IMR-90 (cell line): ENCODE measurements at regions not wholly inside any gene's neighbourhood (a gene's known extent, or its start where the extent isn't known, plus 50 kb on each side); places are given as distances from the start of the nearest gene placed in this dataset.

ENCODE experiments used
- ATAC-seq: fragments of 200-7000 bp; cut with Tn5 transposase; 2 replicates; pipeline ENCODE4 v1.9.1; 2020; ENCODE audit warnings: low read depth, mild to moderate bottlenecking, moderate library complexity
- BruUV-seq: library from RNA; stranded (reverse); fragments of 400-500 nt; replicated peaks from 2 replicates; lab custom pipeline; 2021; lab: Mats Ljungman, UMichigan
- CTCF ChIA-PET: fragments of 300-600 bp; formaldehyde crosslinking; extraction: SDS; loops from one replicate; lab custom pipeline; 2021; ENCODE audit warnings: antibody characterized with exemption; lab: Yijun Ruan, JAX
- POLR2A ChIA-PET: fragments of 300-600 bp; sonication (Branson Sonifier 250); formaldehyde crosslinking; loops from one replicate; lab custom pipeline; 2022; ENCODE audit warnings: antibody characterized with exemption; ENCODE audit not compliant: unreplicated experiment; lab: Charles Lee
- DNase-seq: peaks from one replicate; pipeline ENCODE4 v3.0.0; 2013
- H2AFZ ChIP-seq: replicated peaks from 2 replicates; pipeline ENCODE3; 2013; ENCODE audit warnings: low read length, mild to moderate bottlenecking; ENCODE audit not compliant: poor library complexity
- H2AK5ac ChIP-seq: 2 replicates; pipeline ENCODE4 v1.6.1; 2013; ENCODE audit warnings: low read depth, low read length, inconsistent platforms
- H2AK9ac ChIP-seq: replicated peaks from 2 replicates; pipeline ENCODE3; 2013; ENCODE audit warnings: mild to moderate bottlenecking, low read depth, low read length, moderate library complexity; ENCODE audit not compliant: poor library complexity
- H2BK120ac ChIP-seq: 2 replicates; pipeline ENCODE4 v1.6.1; 2013; ENCODE audit warnings: low read depth, low read length, inconsistent platforms
- H2BK15ac ChIP-seq: 3 replicates; pipeline ENCODE4 v1.6.1; 2013; ENCODE audit warnings: low read depth, low read length, inconsistent platforms
- H2BK20ac ChIP-seq: 2 replicates; pipeline ENCODE4 v1.6.1; 2013; ENCODE audit warnings: low read depth, mild to moderate bottlenecking, inconsistent platforms, low read length, moderate library complexity
- H2BK5ac ChIP-seq: 2 replicates; pipeline ENCODE4 v1.6.1; 2013; ENCODE audit warnings: mild to moderate bottlenecking, low read depth, low read length, inconsistent platforms; ENCODE audit not compliant: poor library complexity, severe bottlenecking
- H3K14ac ChIP-seq: replicated peaks from 2 replicates; pipeline ENCODE4 v1.6.1; 2013; ENCODE audit warnings: low read depth, low read length, inconsistent platforms
- H3K18ac ChIP-seq: 2 replicates; pipeline ENCODE4 v1.6.1; 2013; ENCODE audit warnings: low read depth, low read length, control low read depth
- H3K23ac ChIP-seq: 2 replicates; pipeline ENCODE4 v1.6.1; 2013; ENCODE audit warnings: low read depth, low read length, inconsistent platforms
- H3K27ac ChIP-seq: 2 replicates; pipeline ENCODE4 v1.5.1; 2013; ENCODE audit warnings: mild to moderate bottlenecking, control low read depth, low read length; ENCODE audit not compliant: insufficient read depth
- H3K27me3 ChIP-seq: 2 replicates; pipeline ENCODE4 v1.6.1; 2013; ENCODE audit warnings: low read length; ENCODE audit not compliant: control insufficient read depth, insufficient read depth
- H3K36me3 ChIP-seq: 2 replicates; pipeline ENCODE4 v1.6.1; 2013; ENCODE audit warnings: low read length, mixed read lengths; ENCODE audit not compliant: control insufficient read depth, insufficient read depth
- H3K4ac ChIP-seq: 2 replicates; pipeline ENCODE4 v1.6.1; 2013; ENCODE audit warnings: low read depth, low read length, inconsistent platforms
- H3K4me1 ChIP-seq: 2 replicates; pipeline ENCODE4 v1.6.1; 2013; ENCODE audit warnings: low read length, mixed read lengths; ENCODE audit not compliant: control insufficient read depth, insufficient read depth
- H3K4me2 ChIP-seq: 2 replicates; pipeline ENCODE4 v1.6.1; 2013; ENCODE audit warnings: low read depth, mild to moderate bottlenecking, control low read depth, low read length, moderate library complexity
- H3K4me3 ChIP-seq: 2 replicates; pipeline ENCODE4 v1.5.1; 2013; ENCODE audit warnings: low read depth, mild to moderate bottlenecking, control low read depth, low read length, moderate library complexity; ENCODE audit not compliant: insufficient read depth
- H3K56ac ChIP-seq: 2 replicates; pipeline ENCODE4 v1.6.1; 2013; ENCODE audit warnings: low read length, inconsistent platforms; ENCODE audit not compliant: insufficient read depth; ENCODE audit errors: extremely low read depth
- H3K79me1 ChIP-seq, 2 experiments: 2 replicates each; pipeline ENCODE4 v1.6.1; 2013; ENCODE audit warnings: low read length in 2 of 2, inconsistent platforms in 1 of 2, low read depth in 1 of 2
- H3K9ac ChIP-seq: 2 replicates; pipeline ENCODE4 v1.6.1; 2013; ENCODE audit warnings: low read depth, low read length, control low read depth
- H3K9me1 ChIP-seq: 2 replicates; pipeline ENCODE4 v1.6.1; 2013; ENCODE audit warnings: low read length, inconsistent platforms; ENCODE audit not compliant: insufficient read depth
- H3K9me3 ChIP-seq: 2 replicates; pipeline ENCODE4 v1.6.1; 2013; ENCODE audit warnings: low read length; ENCODE audit not compliant: control insufficient read depth, insufficient read depth
- H4K20me1 ChIP-seq: 2 replicates; pipeline ENCODE4 v1.6.1; 2013; ENCODE audit warnings: low read length, inconsistent platforms; ENCODE audit not compliant: insufficient read depth
- H4K5ac ChIP-seq: 2 replicates; pipeline ENCODE4 v1.6.1; 2013; ENCODE audit warnings: mild to moderate bottlenecking, low read depth, low read length, control low read depth
- H4K8ac ChIP-seq, 2 experiments: 2 replicates each; pipeline ENCODE4 v1.6.1; 2013; ENCODE audit warnings: low read depth in 2 of 2, low read length in 2 of 2, control low read depth in 1 of 2, inconsistent platforms in 1 of 2
- H4K91ac ChIP-seq: 2 replicates; pipeline ENCODE4 v1.6.1; 2013; ENCODE audit warnings: low read depth, low read length, inconsistent platforms; ENCODE audit not compliant: insufficient read depth
- CEBPB ChIP-seq: IDR thresholded peaks from 2 replicates; pipeline ENCODE4 v1.6.1; 2012; ENCODE audit warnings: low read depth, low read length, improper control_type of control experiment
- CTCF ChIP-seq: conservative IDR thresholded peaks from 2 replicates; pipeline ENCODE4 v1.5.1; 2012; ENCODE audit warnings: mild to moderate bottlenecking, low read depth, low read length, improper control_type of control experiment
- ELK1 ChIP-seq: fragments of 150-350 bp; IDR thresholded peaks from 2 replicates; pipeline ENCODE4 v1.6.1; 2016; ENCODE audit warnings: low read depth, mild to moderate bottlenecking, low read length, moderate library complexity, borderline replicate concordance
- FOS ChIP-seq: fragments of 150-350 bp; IDR thresholded peaks from 2 replicates; pipeline ENCODE4 v1.6.1; 2016; ENCODE audit warnings: low read depth, low read length
- MAFK ChIP-seq: IDR thresholded peaks from 2 replicates; pipeline ENCODE4 v1.6.1; 2012; ENCODE audit warnings: low read depth, low read length, improper control_type of control experiment
- MAZ ChIP-seq: IDR thresholded peaks from 2 replicates; pipeline ENCODE4 v1.6.1; 2012; ENCODE audit warnings: low read depth, mild to moderate bottlenecking, low read length, improper control_type of control experiment, moderate library complexity, borderline replicate concordance
- MXI1 ChIP-seq: IDR thresholded peaks from 2 replicates; pipeline ENCODE4 v1.6.1; 2012; ENCODE audit warnings: low read depth, mild to moderate bottlenecking, low read length, moderate library complexity, borderline replicate concordance
- NFE2L2 ChIP-seq: fragments of 150-350 bp; IDR thresholded peaks from 2 replicates; pipeline ENCODE4 v1.6.1; 2016; ENCODE audit warnings: low read depth, mild to moderate bottlenecking, low read length
- POLR2A ChIP-seq: IDR thresholded peaks from 2 replicates; pipeline ENCODE4 v1.6.1; 2012; ENCODE audit warnings: mild to moderate bottlenecking, low read depth, low read length
- RAD21 ChIP-seq: IDR thresholded peaks from 2 replicates; pipeline ENCODE4 v1.6.1; 2012; ENCODE audit warnings: low read length, improper control_type of control experiment
- RCOR1 ChIP-seq: IDR thresholded peaks from 2 replicates; pipeline ENCODE4 v1.6.1; 2012; ENCODE audit warnings: mild to moderate bottlenecking, low read length, improper control_type of control experiment; ENCODE audit not compliant: insufficient replicate concordance
- RFX5 ChIP-seq: IDR thresholded peaks from 2 replicates; pipeline ENCODE4 v1.8.0; 2012; ENCODE audit warnings: low read depth, mild to moderate bottlenecking, low read length, moderate library complexity
- SMC3 ChIP-seq: fragments of 150-350 bp; IDR thresholded peaks from 2 replicates; pipeline ENCODE4 v1.6.1; 2016; ENCODE audit warnings: low read depth, mild to moderate bottlenecking, antibody characterized with exemption, low read length, moderate library complexity
- WGBS, 2 experiments: methylation state at CpG; one replicate each; pipeline versions ENCODE4 v1.1.5 to v1.1.7; 2013; ENCODE audit warnings: missing lambda C conversion rate in 2 of 2; ENCODE audit not compliant: insufficient read length in 1 of 2; ENCODE audit errors: extremely low coverage in 2 of 2; 5-methylcytosine and 5-hydroxymethylcytosine counted together
- dilution Hi-C: fragments of 300-500 bp; cut with HindIII; formaldehyde crosslinking; loops from one replicate; pipeline ENCODE4 v1.14.3; 2018; ENCODE audit warnings: low sequenced_read_pairs; ENCODE audit not compliant: unreplicated experiment
- in situ Hi-C: fragments of 300-500 bp; cut with MboI; formaldehyde crosslinking; loops from 3 replicates; pipeline ENCODE4 v1.14.3; 2019; ENCODE audit warnings: low sequenced_read_pairs, inconsistent platforms, mixed read lengths
- intact Hi-C: fragments of 100-400 bp; cut with micrococcal nuclease; formaldehyde crosslinking; loops from 2 replicates; pipeline ENCODE4 v1.10.0; 2022

DNA sequence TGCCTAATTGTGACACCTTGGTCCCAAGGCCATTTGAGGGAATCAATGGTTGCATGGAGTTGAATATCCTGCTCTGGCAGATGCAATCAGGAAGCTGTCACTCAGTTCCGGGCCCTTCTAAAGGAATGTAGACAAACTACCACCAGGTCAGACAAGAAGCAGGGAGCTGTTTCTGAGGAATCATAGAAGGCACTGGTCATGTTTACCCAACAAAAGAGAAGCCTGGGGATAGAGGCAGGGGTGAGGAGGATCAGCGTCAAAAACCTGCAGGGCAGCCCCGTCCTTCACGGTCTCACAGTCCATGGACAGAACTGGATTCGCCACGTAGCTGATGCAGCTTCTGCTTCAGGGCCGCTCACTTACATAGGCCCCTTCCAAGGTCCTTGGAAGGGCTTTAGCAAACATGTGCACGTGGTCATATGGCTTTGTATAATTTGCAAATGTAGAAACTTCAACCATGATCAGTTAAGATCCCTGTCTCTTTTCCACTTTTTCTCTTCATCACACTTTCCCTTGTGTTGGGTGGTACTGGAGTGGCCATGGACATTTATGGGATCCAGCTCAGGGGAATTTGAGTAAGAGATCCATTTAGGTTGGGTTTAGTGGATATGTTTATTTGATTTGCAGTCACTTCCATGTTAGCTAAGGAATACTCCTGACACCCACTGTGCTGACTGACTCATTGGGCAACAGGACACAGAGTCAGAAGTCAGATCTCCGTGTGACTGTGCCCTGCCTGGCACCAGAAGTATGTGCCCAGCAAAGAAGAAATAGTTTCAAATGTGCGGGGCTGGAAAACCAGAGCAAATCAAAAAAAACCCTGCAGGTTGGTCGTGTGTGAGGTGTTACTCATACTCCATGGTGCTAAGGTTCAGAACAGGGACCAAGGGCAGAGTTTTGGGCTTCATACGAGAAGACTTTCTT is 60.0 kb upstream of the ZFAND3 start:
- no peak overlapping the region for H2BK120ac ChIP-seq
- H3K4me3 ChIP-seq, result no peak overlapping the region
- H2BK15ac ChIP-seq, result no peak overlapping the region
- H3K36me3 ChIP-seq, result no peaks in the 10 kb centered on the region
- peaks cover 50% of the 10 kb centered on the region for H3K27me3 ChIP-seq
- H4K20me1 ChIP-seq, result no peaks in the 10 kb centered on the region
- no peak overlapping the region for H3K56ac ChIP-seq
- intact Hi-C loops, result no loop called here
- CTCF ChIA-PET, result interaction anchor here (1.5 kb wide), 1 partner anchor 11 kb away, joined by 3 read pairs; no protein-coding TSS in a partner anchor
- no peak overlapping the region for H3K18ac ChIP-seq
- no peak overlapping the region for H3K14ac ChIP-seq
- no peak overlapping the region for H4K8ac ChIP-seq
- DNase-seq (no peak), ATAC-seq (peak; percentile 35; the same call in 1 of the 2 replicates)
- no peaks in the 10 kb centered on the region for H3K79me1 ChIP-seq
- POLR2A ChIA-PET, result no interaction called here
- H3K27ac ChIP-seq, result no peak overlapping the region
- in situ Hi-C loops, result no loop called here
- H2BK5ac ChIP-seq, result no peak overlapping the region
- TF ChIP-seq CTCF (no peak), CEBPB (no peak), FOS (no peak), MAZ (no peak), RAD21 (no peak), MXI1 (no peak), RFX5 (no peak), RCOR1 (no peak), MAFK (no peak), NFE2L2 (no peak), SMC3 (no peak), ELK1 (no peak), POLR2A (no peak)
- H2AFZ ChIP-seq, result no peak overlapping the region
- H3K23ac ChIP-seq, result no peak overlapping the region
- no peak overlapping the region for H4K5ac ChIP-seq
- H2BK20ac ChIP-seq, result no peak overlapping the region
- H3K9me3 ChIP-seq, result no peaks in the 10 kb centered on the region
- no peaks in the 10 kb centered on the region for H3K4me1 ChIP-seq
- BruUV-seq, result no TSS peak
- H3K4ac ChIP-seq, result no peak overlapping the region
- H4K91ac ChIP-seq, result no peak overlapping the region
- no peak overlapping the region for H2AK5ac ChIP-seq
- dilution Hi-C loops, result no loop called here
- no peak overlapping the region for H3K4me2 ChIP-seq
- WGBS, 2 experiments, result 83% methylated on average over 7 of the region's 12 CpGs; no CpG with 5 or more reads in 1 of the 2 experiments
- H3K9me1 ChIP-seq, result no peaks in the 10 kb centered on the region
- no peak overlapping the region for H2AK9ac ChIP-seq
- H3K9ac ChIP-seq, result no peak overlapping the region
